COLO829 (cell line): ENCODE measurements at regions not wholly inside any gene's neighbourhood (a gene's known extent, or its start where the extent isn't known, plus 50 kb on each side); places are given as distances from the start of the nearest gene placed in this dataset.
"Not testable (repeated sequence)": the region's sequence is repeated elsewhere in the genome, so short reads cannot be mapped to it uniquely, and the experiment has no call there.

Experiments
- DNase-seq: peaks from one replicate; pipeline ENCODE4 v3.0.0; 2012; ENCODE audit warnings: low spot score

DNA sequence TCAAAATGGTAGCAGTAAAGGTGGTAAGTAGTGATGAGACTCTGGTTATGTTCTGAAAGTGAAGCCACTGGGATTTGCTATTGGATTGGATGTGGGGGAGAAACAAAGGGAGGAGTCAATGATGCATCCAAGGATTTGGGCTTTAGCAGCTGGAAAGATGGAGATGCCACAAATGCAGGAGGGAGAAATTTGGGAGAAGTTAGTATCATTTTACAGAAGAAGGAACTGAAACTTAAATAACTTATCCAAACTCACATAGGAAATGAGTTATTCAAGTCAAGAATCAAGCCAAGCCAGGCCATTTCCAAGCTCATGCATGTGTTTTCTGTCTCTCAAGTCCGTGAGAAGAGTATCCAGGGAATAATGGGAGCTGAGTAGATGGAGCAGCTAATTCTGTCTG lies 155.1 kb upstream of the TNFAIP3 start:
- no peak for DNase-seq

DNA sequence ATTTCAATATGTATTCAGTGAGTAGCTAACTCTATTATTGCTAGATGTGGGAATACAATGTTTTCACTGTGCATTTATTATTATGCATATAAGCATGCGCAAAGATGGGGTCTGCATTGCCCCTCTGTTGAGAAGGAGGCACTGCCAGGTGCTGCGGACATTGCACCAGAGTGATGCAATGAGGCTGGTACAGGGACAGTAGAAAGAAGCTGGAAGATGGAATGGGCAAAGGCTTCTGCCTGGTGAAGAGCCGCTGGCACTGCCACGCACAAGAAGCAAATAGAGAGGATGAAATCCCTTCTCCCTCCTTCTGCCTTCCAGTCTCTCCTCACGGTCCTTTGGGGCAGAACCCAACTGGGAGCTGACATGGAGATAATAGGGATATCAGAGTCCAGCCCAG lies 154.5 kb upstream of the TNFAIP3 start:
- no peak for DNase-seq

GRCh38 chr6:137715589-137716045 lies 151.4 kb upstream of the TNFAIP3 start:
- no peak for DNase-seq

GRCh38 chr6:137717074-137718073 lies 149.7 kb upstream of the TNFAIP3 start:
- no peak for DNase-seq

GRCh38 chr6:137718903-137719302 lies 148.2 kb upstream of the TNFAIP3 start:
- DNase-seq, result not testable (repeated sequence)

GRCh38 chr6:137722749-137723272 lies 144.2 kb upstream of the TNFAIP3 start:
- no peak for DNase-seq

- no peak for DNase-seq
Measured at GRCh38 chr6:137723273-137724017, 143.6 kb upstream of the TNFAIP3 start.

GRCh38 chr6:137724018-137724403 lies 143.0 kb upstream of the TNFAIP3 start:
- no peak for DNase-seq

- DNase-seq, result no peak
Measured at GRCh38 chr6:137724495-137725211, 142.4 kb upstream of the TNFAIP3 start.

DNA sequence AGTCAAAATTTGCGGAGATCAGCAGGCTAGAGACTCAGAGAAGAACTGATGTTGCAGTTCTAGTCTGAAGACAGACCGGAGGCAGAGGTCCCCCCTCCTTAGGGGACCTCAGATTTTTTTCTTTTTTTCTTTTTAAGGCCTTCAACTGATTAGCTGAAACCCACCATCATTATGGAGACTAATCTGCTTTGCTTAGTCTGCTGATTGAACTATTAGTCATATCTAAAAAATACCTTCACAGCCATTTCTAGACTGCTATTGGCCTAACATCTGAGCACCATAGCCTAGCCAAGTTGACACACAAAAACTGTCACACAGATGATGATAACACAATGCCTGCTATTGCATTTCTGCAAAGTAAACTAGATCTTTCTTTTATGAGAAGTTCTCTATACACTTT lies 141.1 kb upstream of the TNFAIP3 start:
- DNase-seq, result no peak

DNA sequence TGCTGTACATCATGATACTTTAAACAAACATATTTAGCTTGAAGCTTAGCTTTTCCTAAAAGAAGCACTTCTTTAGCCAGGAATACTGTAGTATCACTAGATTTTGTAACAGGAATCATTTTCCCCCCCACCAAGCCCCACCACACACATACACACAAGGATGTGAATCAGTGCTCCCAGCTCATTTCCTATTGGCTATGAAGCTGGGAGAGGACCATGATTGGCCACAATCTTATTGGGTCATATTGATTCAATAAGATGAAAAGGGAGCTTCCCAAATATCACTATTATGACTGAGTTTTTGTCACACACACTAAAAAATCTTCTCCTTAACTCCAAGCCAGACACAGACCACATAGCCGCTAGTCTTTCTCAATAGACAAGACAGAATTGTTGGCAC lies 140.5 kb upstream of the TNFAIP3 start:
- DNase-seq, result no peak

GRCh38 chr6:137727216-137727765 lies 139.8 kb upstream of the TNFAIP3 start:
- DNase-seq, result no peak

DNA sequence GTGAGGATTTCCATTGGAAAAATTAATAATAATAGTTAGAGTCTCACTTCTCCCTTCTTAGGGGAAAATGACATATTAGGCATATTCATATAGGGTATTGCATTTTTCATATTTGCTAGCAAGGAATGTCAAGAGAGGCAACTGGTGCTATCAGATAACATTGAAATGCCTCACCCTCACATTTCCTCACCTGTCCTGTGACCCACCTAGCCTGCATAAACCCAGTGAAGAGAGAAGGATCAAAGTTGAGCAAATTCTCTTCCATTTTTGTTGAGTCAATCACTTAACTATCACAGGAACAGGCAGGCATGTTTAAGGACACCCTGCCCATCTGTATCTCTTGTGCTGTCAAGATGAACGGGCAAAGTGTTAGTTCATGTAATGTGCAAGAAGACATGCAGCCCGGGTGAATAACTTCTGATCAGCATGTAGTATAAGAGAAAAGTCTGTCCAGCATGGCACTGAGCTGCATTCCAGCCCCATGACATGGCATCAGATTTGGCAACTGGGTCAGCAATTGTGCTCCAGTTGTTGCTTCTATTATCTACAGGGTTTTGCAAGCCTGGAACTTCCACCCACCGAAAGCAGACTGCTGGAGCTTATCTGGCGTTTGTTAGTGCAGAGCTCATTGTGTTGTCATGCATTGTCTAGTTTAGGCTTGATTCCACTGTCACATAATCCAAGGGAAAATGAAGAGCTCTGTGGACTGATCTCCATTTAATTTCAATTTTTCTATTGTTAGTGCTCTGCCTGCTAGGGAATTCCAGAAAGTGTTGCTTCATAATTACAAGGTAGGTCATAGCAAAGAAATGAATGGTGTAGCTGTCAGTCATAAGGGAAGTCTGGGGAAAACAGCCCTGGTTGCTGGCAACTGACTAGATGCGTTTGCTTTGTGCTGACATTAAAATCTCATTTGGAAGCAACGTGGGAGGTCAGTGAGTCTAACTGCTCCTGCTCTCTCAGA lies 138.4 kb upstream of the TNFAIP3 start:
- DNase-seq, result peak; percentile 13

GRCh38 chr6:137729866-137730629 lies 137.0 kb upstream of the TNFAIP3 start:
- DNase-seq, result no peak

- DNase-seq, result no peak
Measured at GRCh38 chr6:137731600-137731959, 135.5 kb upstream of the TNFAIP3 start.

DNA sequence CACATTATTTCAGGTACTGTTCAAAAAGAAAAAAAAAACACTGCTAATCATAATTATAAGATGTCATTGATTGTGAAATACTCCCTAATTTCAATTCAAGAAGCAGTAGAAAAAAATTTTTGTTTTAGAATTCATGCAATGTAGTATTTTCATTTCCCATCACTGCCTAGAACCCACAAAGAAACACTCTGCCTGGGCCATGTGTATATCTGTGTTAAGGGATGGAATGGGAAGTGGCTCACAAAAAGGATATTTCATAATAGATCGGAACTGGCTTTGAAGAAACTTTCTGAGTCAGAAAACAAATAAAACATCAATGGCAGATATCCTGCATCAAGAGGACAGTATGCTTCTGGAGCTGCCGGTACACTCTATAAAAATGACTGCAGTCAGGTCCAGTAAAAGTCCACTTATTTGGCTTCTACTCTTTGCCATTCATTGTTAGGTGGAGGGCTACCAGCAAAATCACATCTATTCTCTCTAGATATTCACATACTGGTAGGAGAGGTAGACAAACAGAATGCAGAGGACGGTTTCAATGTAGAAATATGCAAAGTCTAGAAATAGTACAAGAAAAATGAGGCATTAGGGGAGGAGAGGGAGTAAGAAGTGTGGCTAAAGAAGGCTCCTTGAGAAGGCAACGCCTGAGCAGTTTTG lies 135.0 kb upstream of the TNFAIP3 start:
- no peak for DNase-seq

DNA sequence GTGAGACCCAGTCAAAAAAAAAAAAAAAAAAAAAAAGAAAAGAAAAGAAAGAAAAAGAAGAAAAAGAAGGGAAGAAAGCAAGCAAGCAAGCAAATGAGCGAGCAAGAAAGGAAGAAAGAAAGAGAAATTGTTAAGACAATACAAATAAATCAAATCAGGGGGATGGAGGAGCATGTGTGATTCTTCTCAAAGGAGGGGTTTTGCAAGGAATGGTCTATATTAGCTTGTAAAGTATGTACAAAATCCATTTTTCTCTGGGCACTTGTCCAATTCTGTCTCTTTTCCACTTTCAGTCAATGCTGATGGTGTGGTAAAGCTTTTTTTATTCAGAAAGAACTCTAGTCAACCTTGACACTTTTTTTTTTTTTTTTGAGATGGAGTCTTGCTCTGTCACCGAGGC lies 133.7 kb upstream of the TNFAIP3 start:
- no peak for DNase-seq

DNA sequence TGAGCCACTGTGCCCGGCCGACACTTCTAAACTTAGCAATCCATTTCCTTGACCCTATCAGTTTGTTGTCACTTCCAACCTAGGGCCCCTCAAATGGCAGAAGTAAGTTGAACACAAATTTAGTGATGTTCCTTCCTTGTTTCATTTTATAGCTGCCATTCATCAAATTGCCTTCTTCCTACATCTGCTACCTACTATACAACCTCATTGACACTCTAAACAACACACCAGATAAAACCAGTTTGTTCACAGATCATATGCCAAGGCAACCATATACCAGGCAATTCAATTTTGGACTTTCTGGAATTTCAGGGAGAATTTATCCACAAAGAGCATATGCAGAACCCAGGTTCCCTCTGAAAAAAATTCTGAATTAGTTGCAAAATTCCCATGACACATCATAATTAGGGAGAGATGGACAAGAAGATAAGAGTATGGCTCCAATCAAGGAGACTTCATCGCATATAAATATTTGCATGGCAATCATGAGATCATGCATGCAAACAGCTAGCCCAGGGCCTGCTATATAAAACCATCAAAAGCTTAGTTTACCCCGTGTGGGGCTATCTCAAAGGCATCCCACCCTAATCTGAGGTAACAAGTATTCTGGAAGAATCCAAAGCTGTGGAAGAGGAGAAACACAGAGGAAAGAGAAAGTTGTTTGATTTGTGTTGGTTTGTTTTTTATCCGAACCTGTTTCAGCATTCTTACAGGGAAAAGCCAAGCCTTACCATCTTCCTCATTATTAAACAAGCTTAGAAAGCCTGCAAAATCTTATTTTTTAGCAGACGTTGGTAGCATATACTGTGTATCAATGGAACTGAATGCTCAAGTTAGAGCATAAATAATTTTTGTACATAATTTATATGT lies 132.8 kb upstream of the TNFAIP3 start:
- DNase-seq, result no peak

- DNase-seq, result no peak
Measured at GRCh38 chr6:137734875-137735182, 132.2 kb upstream of the TNFAIP3 start.
